GM20000 (cell line): ENCODE measurements at regions not wholly inside any gene's neighbourhood (a gene's known extent, or its start where the extent isn't known, plus 50 kb on each side); places are given as distances from the start of the nearest gene placed in this dataset.

Source experiments
- DNase-seq: peaks from one replicate; pipeline ENCODE4 v3.0.0; 2012; ENCODE audit warnings: low spot score
- CTCF ChIP-seq: IDR thresholded peaks from 2 replicates; pipeline ENCODE4 v1.5.1; 2012; ENCODE audit warnings: mild to moderate bottlenecking, control low read depth; ENCODE audit errors: extremely low read depth, missing control alignments

- DNase-seq, result no peak
- no peak for TF ChIP-seq CTCF
These were observed 133.1 kb downstream of the WDR11 start for GRCh38 chr10:120984221-120984620.

- no peak for TF ChIP-seq CTCF
- DNase-seq, result no peak
These were observed 136.2 kb downstream of the WDR11 start for GRCh38 chr10:120987359-120987758.

GRCh38 chr10:120988751-120989150 lies 137.6 kb downstream of the WDR11 start:
- TF ChIP-seq CTCF, result no peak
- no peak for DNase-seq

- no peak for DNase-seq
- TF ChIP-seq CTCF, result no peak
These were observed 138.1 kb downstream of the WDR11 start for GRCh38 chr10:120989279-120989678.

GRCh38 chr10:120989996-120990598 lies 138.9 kb downstream of the WDR11 start:
- DNase-seq, result no peak
- TF ChIP-seq CTCF, result no peak

GRCh38 chr10:120990831-120991230 lies 139.7 kb downstream of the WDR11 start:
- DNase-seq, result no peak
- no peak for TF ChIP-seq CTCF

- TF ChIP-seq CTCF, result no peak
- DNase-seq, result no peak
These were observed 141.9 kb downstream of the WDR11 start for GRCh38 chr10:120993089-120993488.
